Pancreas (tissue), 10 donors: ENCODE measurements at regions not wholly inside any gene's neighbourhood (a gene's known extent, or its start where the extent isn't known, plus 50 kb on each side); places are given as distances from the start of the nearest gene placed in this dataset.

Experiments
- ATAC-seq, 4 donors: fragments of 200-7000 bp; cut with Tn5 transposase; one replicate each; pipeline versions ENCODE4 v1.8.0 to v1.9.1; 2020; ENCODE audit warnings: mild to moderate bottlenecking in 4 of 4, moderate library complexity in 4 of 4
- DNase-seq, 6 donors: peaks; one replicate each; pipeline ENCODE4 v3.0.0-alpha.2; 2020
- FAIRE-seq: peaks from 2 replicates; lab custom pipeline; 2012; peaks lifted over from hg19 to GRCh38; lab: Jason Lieb, UNC
- H3K27ac ChIP-seq, 4 donors: fragments of 200-600 bp; sonication (generic); 1 replicate in 3 of 4; 2 replicates in 1 of 4; pipeline versions ENCODE4 v1.5.0 to v1.8.0; 2020
- H3K27me3 ChIP-seq, 4 donors: fragments of 200-600 bp; one replicate each; pipeline ENCODE4 v1.8.0; 2021
- H3K36me3 ChIP-seq, 3 donors: fragments of 200-600 bp; sonication (generic) in 1 of 3; one replicate each; pipeline versions ENCODE4 v1.5.0 to v1.8.0; 2020 to 2021
- H3K4me1 ChIP-seq, 3 donors: fragments of 200-600 bp; one replicate each; pipeline ENCODE4 v1.8.0; 2021
- H3K4me3 ChIP-seq, 4 donors: fragments of 200-600 bp; sonication (generic) in 2 of 4; one replicate each; pipeline versions ENCODE4 v1.5.0 to v1.8.0; 2020 to 2021
- H3K9me3 ChIP-seq, 4 donors: fragments of 200-600 bp; one replicate each; pipeline ENCODE4 v1.8.0; 2021
- WGBS, 2 donors: extraction: QIAGEN DNeasy Blood & Tissue Kit; methylation state at CpG; one replicate each; pipeline ENCODE4 v1.1.7; 2013; 5-methylcytosine and 5-hydroxymethylcytosine counted together
- intact Hi-C, 3 donors: fragments of 100-400 bp; cut with DNase I; formaldehyde crosslinking; loops; one replicate each; pipeline versions ENCODE4 v1.11.1 to v1.14.2; 2022
- TF ChIP-seq, protein P1 (sequence below), 4 donors: fragments of 200-600 bp; sonication (generic) in 3 of 4; IDR thresholded peaks; one replicate each; pipeline versions ENCODE4 v1.5.0 to v1.8.0; 2021; ENCODE audit warnings: antibody characterized with exemption in 4 of 4
- donor health status: healthy with polysubstance abuse.
- donor health status: DM: no; HTN: no; CAD: no; lungs with moderate emphysema.
- donor health status: DM: no; HTN: no; CAD: no.
- donor health status: control.
- donor health status: control.
- donor health status: Bipolar disorder and iron deficiency.
- donor health status: DM: yes; HTN: yes; CAD: no.
- donor health status: DM: no; HTN: no; CAD: no.
- donor health status: DM: no; HTN: no; CAD: no.
- donor health status: DM: yes; HTN: yes; CAD: no.

DNA sequence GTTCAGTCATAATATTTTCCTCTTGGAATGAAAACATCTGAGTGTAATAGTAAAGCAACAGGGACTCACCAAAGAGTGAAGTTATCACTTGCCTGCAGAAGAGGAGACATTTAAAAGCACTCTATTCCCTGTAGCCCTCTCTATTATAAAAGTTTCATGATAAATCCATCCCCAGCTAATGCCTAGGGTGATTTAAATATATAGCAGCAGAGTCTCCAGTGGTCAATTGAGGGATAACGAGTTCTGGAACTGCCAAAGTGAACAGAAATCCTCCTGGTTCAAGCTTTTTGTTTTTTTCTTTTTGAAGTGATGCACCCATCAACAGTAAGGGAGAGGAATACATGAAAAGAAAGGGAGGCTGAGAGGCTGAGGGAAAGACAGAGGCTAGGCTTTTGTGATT, 87.3 kb downstream of the EVX1 start:
- intact Hi-C loops, result no loop called here
- TF ChIP-seq, protein P1, sequence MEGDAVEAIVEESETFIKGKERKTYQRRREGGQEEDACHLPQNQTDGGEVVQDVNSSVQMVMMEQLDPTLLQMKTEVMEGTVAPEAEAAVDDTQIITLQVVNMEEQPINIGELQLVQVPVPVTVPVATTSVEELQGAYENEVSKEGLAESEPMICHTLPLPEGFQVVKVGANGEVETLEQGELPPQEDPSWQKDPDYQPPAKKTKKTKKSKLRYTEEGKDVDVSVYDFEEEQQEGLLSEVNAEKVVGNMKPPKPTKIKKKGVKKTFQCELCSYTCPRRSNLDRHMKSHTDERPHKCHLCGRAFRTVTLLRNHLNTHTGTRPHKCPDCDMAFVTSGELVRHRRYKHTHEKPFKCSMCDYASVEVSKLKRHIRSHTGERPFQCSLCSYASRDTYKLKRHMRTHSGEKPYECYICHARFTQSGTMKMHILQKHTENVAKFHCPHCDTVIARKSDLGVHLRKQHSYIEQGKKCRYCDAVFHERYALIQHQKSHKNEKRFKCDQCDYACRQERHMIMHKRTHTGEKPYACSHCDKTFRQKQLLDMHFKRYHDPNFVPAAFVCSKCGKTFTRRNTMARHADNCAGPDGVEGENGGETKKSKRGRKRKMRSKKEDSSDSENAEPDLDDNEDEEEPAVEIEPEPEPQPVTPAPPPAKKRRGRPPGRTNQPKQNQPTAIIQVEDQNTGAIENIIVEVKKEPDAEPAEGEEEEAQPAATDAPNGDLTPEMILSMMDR (IDR thresholded peaks at IDR 0.05), result no peak
- Histone ChIP-seq H3K27me3 (no peaks in the 10 kb centered on the region), H3K4me1 (no peaks in the 10 kb centered on the region), H3K36me3 (no peaks in the 10 kb centered on the region), H3K4me3 (no peak overlapping the region), H3K27ac (no peak overlapping the region), H3K9me3 (no peaks in the 10 kb centered on the region)
- DNase-seq (no peak), ATAC-seq (no peak), FAIRE-seq (no peak)
- 20 to 42% methylated on average over 1 of the region's 1 CpG for WGBS, 2 donors

DNA sequence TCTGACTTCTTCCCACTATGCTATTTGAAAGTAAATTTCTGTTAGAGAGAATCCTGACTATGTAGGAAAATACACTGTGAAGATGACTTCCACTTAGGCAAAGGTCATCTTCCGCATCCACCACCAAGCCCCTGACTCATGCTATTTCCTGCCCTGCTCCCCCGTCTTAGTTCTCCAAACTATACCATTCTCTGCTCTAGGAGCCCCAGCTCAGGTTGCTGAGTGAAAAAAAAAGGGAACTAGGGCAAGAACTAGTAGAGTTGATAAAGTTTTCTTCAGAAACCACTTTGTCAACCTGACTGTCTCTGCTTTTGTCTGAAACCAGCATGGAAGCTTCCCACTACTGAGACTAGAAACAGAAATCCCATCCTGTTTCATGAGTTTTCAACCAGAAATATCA, 96.9 kb downstream of the EVX1 start:
- ATAC-seq (peak in 2 of 4 donors; percentile 59 to 61), DNase-seq (no peak), FAIRE-seq (no peak)
- WGBS, 2 donors, result 87 to 94% methylated on average over 2 of the region's 2 CpGs
- intact Hi-C loops, result no loop called here
- Histone ChIP-seq H3K27me3 (peaks cover 0 to 2% (median 0%) of the 10 kb centered on the region in 4 donors), H3K36me3 (no peaks in the 10 kb centered on the region), H3K9me3 (no peaks in the 10 kb centered on the region), H3K4me3 (no peak overlapping the region), H3K27ac (no peak overlapping the region), H3K4me1 (no peaks in the 10 kb centered on the region)
- TF ChIP-seq, protein P1 (IDR thresholded peaks at IDR 0.05), result no peak

DNA sequence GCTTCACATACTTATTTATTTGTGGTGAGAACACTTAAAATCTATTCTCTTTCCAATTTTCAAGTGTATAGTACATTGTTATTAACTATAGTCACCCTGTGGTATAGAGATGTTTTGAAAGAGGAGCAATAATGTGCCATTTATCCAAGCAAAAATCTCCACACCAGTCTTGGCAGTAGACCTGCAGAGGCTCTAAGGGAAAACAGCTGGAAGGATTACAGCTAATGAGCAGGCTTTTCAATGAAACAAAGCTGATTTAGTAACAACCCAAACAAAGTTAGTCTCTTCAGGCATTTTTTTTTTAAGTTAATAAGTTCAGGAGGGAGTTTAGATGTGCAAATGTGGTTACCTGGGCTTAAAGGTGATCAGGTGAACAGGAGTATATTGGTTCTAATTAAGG, 101.9 kb downstream of the EVX1 start:
- Histone ChIP-seq H3K9me3 (no peaks in the 10 kb centered on the region), H3K4me3 (no peak overlapping the region), H3K27ac (no peak overlapping the region), H3K36me3 (no peaks in the 10 kb centered on the region), H3K27me3 (peaks cover 0 to 12% (median 0%) of the 10 kb centered on the region in 4 donors), H3K4me1 (no peaks in the 10 kb centered on the region)
- FAIRE-seq (no peak), DNase-seq (no peak), ATAC-seq (no peak)
- intact Hi-C loops, result no loop called here
- TF ChIP-seq, protein P1 (IDR thresholded peaks at IDR 0.05), result no peak

DNA sequence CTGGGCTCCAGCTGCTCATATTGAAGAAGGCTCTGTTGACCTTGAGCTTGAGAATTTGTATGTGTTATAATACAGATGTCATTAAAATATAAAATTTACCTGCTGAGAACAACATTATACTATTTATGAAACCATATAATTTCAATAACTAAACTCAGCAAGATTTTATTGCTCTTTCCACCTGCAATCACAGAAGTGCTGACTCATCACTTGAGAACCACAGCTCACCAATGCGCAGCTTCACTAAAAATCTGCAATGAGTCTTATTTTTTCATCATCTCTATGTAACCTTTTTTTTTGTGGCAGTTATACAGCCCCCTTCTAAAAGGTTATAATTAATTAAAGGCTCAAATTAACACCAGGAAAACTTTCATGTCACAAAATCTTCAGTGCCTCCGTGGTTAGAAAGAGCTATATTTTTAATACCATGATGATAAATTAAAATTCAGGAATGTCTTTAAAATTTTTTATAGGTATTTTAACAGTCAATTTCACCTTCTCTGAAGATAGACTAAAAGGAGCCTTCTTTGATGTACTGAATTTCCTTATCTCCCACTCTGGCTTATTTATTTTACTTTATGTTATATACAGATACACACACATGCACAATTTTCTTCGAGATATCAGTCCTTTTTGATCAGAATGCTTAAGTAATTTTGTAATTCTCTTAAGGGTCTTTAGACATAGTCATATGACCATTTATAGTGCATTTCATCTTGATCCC, 102.7 kb downstream of the EVX1 start:
- ATAC-seq, result no peak
- FAIRE-seq, result no peak
- Histone ChIP-seq H3K4me3 (no peak overlapping the region), H3K36me3 (no peaks in the 10 kb centered on the region), H3K27ac (peak overlapping the region in 1 of 4 donors; percentile 48), H3K4me1 (no peaks in the 10 kb centered on the region), H3K27me3 (peaks cover 0 to 12% (median 0%) of the 10 kb centered on the region in 4 donors), H3K9me3 (no peaks in the 10 kb centered on the region)
- TF ChIP-seq, protein P1 (IDR thresholded peaks at IDR 0.05), result no peak
- DNase-seq, result no peak
- WGBS, 2 donors, result 75 to 76% methylated on average over 3 of the region's 3 CpGs
- intact Hi-C loops, result no loop called here

DNA sequence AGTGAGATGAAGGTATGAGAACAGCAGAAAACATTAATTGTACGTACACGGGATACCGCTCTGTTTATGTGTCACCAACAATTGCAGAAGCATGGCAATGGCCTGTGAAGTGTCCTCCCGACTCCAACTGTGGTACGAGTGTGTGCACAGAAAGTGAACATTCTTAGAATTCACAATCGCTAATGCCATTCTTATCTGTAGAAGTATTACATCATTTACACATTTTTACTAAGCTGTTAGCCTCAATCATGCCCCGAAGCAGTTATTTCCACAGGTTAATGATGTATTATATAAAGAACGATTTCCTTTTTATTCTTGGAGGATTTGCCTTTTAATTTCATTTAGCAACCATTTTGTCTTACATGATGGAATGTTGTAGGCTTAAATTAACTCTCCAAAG, 103.4 kb downstream of the EVX1 start:
- peaks cover 0 to 12% (median 0%) of the 10 kb centered on the region in 4 donors for H3K27me3 ChIP-seq
- no peaks in the 10 kb centered on the region for H3K9me3 ChIP-seq
- FAIRE-seq, result no peak
- DNase-seq, result no peak
- ATAC-seq, result peak in 2 of 4 donors; percentile 18 to 35
- WGBS, 2 donors, result 36 to 39% methylated on average over 8 of the region's 8 CpGs
- intact Hi-C loops, result no loop called here
- TF ChIP-seq, protein P1 (IDR thresholded peaks at IDR 0.05), result no peak
- no peaks in the 10 kb centered on the region for H3K36me3 ChIP-seq
- H3K4me1 ChIP-seq, result no peaks in the 10 kb centered on the region
- no peak overlapping the region for H3K4me3 ChIP-seq
- H3K27ac ChIP-seq, result peak overlapping the region in 3 of 4 donors; percentile 48 to 73 (median 58)
